ENCODE measurements at regions not wholly inside any gene's neighbourhood (a gene's known extent, or its start where the extent isn't known, plus 50 kb on each side); places are given as distances from the start of the nearest gene placed in this dataset.

- TF ChIP-seq EZH2 (IDR thresholded peaks at IDR 0.05; ENCODE audit: low read depth) = no peak
- TF ChIP-seq CTCF (conservative IDR thresholded peaks at IDR 0.05) = no peak
These were observed 495.9 kb upstream of the GOLIM4 start for GRCh38 chr3:168591587-168591986.

Measured in PC-9 (cell line).